HG02610 (cell line): ENCODE measurements at regions not wholly inside any gene's neighbourhood (a gene's known extent, or its start where the extent isn't known, plus 50 kb on each side); places are given as distances from the start of the nearest gene placed in this dataset.

Experiments
- ATAC-seq: cut with Tn5 transposase; IDR thresholded peaks from one replicate; pipeline ENCODE4 v1.9.1; 2021; ENCODE audit warnings: mild to moderate bottlenecking, moderate library complexity; ENCODE audit not compliant: unreplicated experiment

- no peak for ATAC-seq
These were observed 1076.1 kb upstream of the CADM2 start for GRCh38 chr3:83882701-83883100.

- ATAC-seq = no peak
These were observed 1068.6 kb upstream of the CADM2 start for GRCh38 chr3:83890039-83890762.

GRCh38 chr3:83890763-83891135 lies 1068.0 kb upstream of the CADM2 start:
- no peak for ATAC-seq

DNA sequence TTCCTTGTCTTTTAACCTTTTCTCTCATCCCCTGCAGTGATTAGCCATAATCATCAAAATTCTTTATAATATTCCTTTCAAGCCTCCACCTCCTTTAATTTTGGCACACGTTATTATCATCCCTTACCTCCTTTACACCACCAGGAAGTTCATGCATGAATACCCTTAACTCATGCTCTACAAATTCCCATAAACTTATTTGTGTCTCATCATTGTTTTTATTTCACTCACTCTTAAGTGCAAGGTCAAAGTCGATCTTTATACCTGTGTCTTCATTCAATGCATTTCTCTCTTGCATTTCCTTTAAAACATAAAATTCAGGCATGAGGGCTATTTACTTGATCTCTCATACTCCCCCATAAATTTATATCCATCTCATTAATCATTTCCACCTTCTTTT lies 1064.6 kb upstream of the CADM2 start:
- ATAC-seq = no peak

DNA sequence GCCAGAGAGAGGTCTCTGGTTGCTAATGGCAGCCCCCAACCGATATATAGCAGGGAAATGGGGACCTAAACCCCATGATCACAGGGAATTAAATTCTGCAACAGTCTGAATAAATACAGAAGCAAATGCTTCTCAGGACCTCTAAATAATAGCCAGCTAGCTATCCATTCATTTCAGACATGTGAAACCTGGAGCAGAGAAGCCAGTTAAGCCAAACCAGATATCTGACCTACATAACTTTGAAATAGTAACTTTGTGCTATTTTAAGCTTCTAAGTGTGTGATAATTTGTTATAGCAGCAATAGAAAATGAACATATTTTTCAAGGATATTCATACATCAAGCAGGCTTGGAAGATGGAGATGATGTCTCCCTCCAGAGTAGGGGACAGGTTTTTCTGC lies 1062.9 kb upstream of the CADM2 start:
- no peak for ATAC-seq

DNA sequence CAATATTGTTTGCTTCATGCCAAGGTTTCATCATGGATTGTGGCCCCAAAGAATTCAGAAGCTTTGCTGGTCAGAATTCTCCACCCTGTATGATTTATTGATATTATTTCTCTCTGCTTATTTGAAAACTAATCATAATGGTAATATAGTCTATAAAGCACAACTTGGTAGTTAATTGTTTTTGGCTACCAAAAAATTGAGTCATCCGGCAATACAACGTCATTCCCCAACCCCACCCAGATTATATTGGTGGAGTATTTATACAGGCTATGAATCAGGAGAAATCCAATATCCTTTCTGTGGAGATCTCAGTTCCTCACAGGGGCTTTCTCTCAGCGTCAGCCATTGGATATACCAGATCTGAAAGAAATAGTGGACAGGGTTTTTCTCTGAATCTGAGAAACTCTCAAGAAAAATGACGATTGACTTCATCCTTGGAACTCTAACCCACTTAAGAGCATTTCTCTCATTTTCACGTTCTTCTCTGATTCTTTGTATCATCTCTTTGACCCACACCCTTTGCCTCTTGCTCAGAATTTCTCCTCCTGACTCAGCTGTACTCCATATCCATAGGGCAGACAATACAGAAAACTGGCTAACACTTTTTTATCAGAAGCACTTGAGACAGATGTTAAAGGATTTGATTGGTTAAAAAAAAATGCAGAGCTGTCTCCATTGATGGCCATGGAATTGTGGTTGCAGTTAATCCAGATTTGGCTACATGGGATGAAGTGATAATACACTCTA lies 1055.8 kb upstream of the CADM2 start:
- ATAC-seq = no peak

DNA sequence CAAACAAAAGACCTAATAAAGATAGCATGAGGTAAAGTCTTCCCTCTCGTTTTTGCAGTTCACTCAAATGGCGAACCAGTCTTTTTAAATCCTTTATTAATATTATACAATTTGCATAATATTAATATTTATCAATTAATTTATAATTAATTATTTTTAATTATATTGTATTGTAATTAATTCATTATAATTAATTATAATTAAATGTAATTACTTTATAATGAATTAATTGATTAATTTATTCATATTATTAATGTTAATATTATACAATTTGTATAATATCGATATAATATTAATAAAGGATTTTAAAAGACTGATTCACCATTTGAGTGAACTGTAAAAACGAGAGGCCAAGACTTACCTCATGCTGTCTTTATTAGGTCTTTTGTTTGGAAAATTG lies 1045.4 kb upstream of the CADM2 start:
- no peak for ATAC-seq

- no peak for ATAC-seq
These were observed 1032.5 kb upstream of the CADM2 start for GRCh38 chr3:83926291-83926690.

DNA sequence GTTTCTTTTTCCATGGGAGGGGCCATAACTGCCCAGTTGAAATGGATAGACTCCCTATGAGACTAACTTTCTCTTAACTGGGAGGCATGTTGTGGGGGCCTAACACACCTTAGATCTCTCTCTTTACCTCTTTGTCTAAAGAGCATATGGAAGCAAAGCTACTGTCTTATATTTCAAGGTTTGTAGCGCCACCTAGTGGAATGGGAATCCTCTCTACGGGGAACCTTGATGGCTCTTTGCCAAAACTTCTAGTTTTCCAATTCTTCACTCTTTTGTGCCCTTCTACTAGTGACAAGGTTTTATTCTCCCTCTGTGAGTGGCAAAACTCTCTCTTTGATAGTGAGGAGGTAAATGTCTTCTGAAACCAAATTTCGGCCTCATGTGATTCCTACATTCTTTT lies 1030.4 kb upstream of the CADM2 start:
- peak; percentile 64 for ATAC-seq

- no peak for ATAC-seq
These were observed 1029.9 kb upstream of the CADM2 start for GRCh38 chr3:83928903-83929302.

DNA sequence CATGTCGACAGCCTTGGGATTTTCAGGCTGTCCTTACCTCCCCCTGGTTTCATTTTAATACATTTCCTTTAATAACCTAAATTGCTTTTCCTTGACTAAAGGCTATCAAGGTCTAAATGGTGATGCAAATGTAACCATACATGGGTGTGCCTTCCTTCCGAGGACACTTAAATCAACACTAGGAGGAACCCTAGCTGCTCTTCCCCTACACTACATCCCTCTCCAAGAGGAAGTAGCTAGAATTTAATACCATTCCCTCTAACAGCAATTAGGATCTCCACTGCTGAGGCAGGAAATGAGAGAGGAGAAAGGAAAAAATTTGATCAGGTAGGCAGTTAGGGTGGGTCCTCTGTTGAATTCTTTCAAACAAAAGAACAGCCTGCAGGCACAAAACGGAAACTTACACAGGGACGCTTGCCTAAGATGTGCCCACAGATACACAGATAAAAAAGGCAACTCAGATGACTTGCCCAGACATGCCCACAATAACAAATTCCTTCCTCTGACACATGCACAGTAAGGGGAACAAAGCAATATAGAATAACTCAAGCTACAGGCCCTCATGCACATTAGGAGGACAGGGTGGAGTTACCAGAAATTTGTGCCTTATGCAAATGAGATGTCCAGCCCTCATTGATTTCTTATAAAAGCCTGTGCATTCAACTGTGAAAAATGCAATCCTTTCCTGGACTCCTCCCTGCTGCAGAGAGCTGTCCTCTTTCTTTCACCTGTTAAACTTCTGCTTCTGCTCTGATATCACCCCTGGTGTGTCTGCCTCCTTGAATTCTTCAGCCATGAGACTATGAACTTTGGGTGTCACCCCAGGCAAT lies 1024.4 kb upstream of the CADM2 start:
- ATAC-seq = peak; percentile 67

- ATAC-seq = no peak
These were observed 1020.3 kb upstream of the CADM2 start for GRCh38 chr3:83938491-83938890.

- no peak for ATAC-seq
These were observed 1016.6 kb upstream of the CADM2 start for GRCh38 chr3:83941990-83942745.

- no peak for ATAC-seq
These were observed 1012.7 kb upstream of the CADM2 start for GRCh38 chr3:83946049-83946448.

GRCh38 chr3:83946554-83946953 lies 1012.2 kb upstream of the CADM2 start:
- no peak for ATAC-seq

- ATAC-seq = no peak
These were observed 1010.0 kb upstream of the CADM2 start for GRCh38 chr3:83948771-83949170.

DNA sequence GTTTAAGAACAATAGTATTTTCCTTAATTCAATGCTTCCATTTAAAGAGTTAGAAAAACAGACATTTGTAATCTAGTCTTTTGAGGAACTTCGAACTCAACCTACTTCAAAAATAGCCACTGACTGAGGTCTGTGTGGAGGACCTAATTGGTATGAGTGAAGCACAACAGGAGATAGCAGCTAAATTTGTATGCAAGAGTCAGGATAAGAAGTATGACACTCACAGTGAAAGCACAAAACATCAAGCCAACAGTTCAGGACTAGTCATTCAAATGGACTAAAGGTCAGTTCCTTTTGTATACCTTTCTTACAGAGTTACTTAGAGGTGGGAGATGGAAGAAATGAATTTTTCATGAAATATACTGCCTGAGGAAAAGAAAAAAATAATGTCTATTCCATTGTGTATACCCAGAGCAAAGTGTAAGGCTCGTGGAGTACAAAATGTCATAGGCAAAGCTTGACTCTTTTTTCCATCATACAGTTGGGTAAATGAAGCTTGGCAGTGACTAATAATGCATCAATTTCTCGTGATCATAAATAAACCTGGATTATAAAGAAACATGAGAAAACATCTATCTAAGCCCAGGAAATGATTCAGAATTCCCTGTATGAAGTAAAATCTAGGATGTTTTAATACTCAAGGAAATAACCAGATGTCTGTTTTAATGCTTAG lies 1005.2 kb upstream of the CADM2 start:
- ATAC-seq = no peak

DNA sequence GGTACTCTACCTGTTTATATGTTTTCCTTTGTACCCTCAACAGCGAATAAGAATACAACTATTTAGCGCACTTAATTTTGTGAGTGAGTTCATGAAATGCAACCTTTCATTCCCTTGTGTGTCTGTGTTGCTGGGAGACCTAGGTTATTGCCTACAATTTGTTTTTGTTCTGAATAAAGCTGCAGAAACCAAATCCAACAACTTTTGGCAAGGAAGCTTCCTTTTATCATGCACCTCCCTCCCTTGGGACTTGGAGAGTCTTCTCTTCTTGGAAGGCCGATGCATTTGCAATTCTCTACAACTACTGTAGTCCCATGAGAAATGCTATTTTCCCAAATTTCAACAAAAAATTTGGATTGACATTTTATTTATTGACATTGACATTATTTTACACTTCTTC lies 1002.4 kb upstream of the CADM2 start:
- ATAC-seq = no peak

DNA sequence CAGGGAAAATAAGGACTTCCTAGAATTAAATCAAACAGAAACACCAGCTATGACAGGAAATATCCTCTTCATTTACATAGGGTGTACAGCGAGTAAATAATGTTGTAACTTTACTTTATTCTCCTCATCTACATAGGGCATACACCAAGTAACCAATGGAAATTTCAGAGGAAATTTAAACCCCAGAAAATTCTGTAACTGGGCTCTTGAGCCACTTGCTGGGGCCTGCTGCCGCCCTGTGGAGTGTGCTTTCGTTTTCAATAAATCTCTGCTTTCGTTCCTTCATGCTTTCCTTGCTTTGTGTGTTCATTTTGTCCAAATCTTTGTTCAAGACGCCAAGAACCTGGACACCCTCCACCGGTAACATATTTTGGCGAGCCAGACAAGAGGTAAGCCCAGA lies 990.4 kb upstream of the CADM2 start:
- ATAC-seq = no peak

DNA sequence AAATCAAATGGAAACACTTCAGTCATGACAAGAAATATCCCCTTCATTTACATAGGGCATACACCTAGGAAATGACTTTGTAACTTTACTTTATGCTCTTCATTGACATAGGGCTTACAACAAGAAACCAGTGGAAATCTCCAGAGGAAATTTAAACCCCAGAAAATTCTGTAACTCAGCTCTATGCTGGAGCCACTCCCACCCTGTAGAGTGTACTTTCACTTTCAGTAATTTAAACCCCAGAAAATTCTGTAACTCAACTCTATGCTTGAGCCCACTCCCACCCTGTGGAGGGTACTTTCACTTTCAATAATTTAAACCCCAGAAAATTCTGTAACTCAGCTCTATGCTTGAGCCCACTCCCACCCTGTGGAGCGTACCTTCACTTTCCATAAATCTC lies 987.1 kb upstream of the CADM2 start:
- ATAC-seq = no peak

DNA sequence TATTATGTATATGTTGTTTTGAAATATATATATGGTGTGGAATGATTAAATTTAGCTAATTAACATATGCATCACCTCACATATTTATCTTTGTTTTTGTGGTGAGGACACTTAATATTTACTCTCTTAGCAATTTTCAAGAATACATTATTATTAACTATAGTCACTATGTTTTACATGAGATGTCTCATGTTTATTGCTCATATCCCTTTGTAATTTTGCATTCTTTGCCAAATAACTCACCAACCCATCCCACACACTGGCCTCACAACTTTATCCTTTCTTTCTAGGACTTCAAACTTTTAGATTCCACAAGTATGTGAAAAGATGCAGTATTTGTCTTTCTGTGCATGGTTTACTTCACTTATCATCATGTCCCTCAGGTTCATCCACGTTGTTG lies 950.2 kb upstream of the CADM2 start:
- no peak for ATAC-seq
